Renal cortex interstitium (tissue), 11 donors: ENCODE measurements at regions not wholly inside any gene's neighbourhood (a gene's known extent, or its start where the extent isn't known, plus 50 kb on each side); places are given as distances from the start of the nearest gene placed in this dataset.
A peak's percentile ranks its signal among the peaks of the same experiment; 100 is the strongest.

Source experiments
- DNase-seq, 11 donors: peaks; one replicate each; pipeline ENCODE4 v3.0.0-alpha.2; 2013; ENCODE audit warnings: low read depth in 9 of 11, low spot score in 4 of 11; ENCODE audit errors: extremely low read depth in 1 of 11

DNA sequence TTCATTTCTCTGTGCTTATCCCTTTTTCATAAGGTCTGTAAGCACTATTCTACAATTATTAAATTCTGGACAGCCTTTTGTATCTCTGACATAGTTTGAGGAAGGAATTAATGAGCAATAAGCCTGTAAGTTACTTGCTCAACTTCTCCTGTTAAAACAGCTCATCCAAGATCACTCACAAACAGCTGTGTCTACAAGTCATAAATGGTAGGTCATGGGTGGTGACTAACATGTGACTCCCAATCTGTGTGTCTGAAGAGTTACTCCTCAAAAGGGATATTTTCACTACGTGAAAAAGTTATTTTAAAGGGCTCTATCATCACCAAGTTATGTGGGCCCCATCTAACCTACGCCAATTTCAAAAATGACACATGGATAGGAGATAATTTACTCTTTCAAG, 145.2 kb upstream of the CBLB start:
- DNase-seq = no peak

DNA sequence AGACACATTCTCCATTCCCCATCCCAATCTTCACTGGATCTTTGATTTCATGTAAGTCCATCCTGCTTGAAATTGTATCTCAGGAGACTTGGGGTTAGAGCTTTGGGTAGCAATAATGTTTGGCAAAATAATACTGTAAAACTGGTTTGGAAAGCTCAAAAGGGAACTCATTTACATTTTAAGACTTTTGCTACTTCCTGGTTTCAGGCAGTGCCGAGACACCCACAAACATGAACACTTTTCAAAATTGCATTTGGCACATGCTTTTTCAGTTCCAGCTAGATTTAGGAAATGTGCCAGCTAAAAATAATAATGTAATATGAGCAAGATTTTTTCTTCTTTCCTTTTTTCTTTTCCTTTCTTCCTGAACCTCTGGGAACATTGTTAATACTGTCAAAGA, 145.7 kb upstream of the CBLB start:
- DNase-seq = no peak

DNA sequence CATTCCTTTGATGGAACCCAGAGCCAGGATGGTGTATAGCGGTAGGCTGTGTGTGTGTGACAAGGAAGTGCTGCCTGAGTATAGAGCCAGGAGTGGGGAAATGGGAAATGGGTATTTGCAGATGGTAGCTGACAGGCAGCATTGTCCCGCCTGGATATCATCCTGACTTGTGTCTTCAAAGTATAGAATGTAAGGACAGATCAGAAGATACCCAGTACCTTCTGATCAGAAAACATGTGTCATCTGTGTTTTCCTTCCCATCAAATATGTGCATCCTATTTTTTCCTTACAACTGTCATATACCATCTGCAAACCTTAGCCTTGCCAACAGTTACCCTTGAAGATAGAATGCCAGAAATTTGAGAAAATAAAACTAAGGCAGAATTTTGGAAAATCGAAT, 146.2 kb upstream of the CBLB start:
- no peak for DNase-seq

DNA sequence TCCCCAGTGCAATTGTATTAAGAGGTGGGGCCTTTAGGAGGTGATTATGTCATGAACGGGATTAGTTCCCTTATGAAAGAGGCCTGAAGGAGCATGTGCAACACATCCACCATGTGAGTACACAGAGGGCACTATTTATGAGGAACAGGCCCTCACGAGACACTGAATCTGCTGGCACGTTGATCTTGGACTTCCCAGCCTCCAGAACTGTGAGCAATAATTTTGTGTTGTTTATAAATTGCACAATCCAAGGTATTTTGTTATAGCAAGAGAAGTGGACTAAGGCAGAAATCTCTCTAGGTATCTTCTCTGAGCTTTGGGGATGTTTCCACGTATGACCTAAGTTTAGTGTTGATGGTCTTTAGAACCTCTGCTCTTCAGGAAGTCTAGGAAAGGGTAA, 149.3 kb upstream of the CBLB start:
- DNase-seq = no peak

DNA sequence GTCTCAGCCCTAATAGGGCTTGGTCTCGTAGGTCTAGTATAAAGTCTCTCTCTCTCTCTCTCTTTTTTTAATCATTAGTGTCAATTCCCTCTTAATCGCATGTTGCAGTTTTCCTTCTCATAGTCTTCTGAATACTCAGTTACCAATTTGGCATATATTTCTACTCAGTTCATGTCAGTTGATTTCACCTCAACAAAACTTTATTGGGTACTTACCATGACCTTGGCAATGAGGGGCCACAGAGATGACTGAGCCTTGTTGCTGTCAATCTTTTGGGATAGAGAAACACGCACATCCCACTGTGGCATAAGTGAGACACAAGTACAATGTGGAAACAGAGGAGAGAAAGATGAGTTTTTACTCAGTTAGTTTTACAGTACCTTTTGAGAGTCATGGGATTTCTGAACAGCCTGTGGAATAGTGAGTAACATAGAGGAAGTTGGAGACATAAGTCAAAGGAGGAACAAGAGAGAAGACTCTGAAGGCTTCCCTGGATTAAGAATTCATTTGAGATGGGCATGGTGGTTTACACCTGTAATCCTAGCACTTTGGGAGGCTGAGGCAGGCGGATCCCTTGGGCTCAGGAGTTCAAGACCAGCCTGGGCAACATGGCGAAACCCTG, 150.2 kb upstream of the CBLB start:
- no peak for DNase-seq

DNA sequence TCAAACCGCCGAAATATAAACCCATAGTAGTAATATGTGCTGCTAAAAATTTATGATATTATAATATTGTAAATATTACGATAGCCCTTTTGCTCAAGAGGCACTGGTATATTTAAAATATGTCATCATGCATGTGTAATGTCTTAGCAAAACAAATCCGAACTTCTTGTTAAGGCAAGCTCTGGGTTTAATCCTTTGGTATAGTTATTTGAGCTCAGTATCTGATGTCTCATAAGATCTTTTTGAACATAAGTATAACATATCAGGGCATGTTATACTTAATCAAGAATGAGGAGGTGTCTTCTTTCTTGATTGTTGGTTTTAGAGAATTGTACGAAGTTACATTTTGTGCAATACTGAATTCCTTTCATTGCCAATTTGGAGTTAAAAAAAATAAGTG, 154.1 kb upstream of the CBLB start:
- no peak for DNase-seq

DNA sequence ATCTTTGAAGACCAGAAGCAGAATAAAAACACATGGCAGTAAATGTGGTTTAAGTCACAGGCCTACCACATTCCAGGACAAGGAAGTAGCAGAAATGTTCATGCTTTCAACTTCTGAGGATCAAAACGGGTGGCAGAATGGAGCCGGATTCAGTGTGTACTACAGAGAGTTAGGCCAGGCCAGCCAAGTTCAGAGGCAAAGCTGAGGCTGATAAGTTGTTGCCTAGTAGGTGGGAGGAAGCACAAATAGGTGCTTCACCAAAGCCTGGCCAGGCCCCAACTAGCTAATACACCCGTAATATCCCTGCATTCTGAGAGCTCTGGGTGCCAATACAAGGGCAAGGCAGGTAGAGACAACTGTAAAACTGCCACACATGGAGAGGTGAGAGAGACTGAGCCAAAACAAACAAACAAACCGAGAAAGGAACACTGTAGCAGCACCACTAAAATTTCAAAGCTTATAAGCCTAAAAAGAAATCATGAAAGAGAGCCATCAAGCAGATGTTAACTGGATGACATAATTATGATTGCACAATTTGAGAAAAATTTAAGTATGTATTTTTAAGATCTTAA, 156.4 kb upstream of the CBLB start:
- DNase-seq = no peak

DNA sequence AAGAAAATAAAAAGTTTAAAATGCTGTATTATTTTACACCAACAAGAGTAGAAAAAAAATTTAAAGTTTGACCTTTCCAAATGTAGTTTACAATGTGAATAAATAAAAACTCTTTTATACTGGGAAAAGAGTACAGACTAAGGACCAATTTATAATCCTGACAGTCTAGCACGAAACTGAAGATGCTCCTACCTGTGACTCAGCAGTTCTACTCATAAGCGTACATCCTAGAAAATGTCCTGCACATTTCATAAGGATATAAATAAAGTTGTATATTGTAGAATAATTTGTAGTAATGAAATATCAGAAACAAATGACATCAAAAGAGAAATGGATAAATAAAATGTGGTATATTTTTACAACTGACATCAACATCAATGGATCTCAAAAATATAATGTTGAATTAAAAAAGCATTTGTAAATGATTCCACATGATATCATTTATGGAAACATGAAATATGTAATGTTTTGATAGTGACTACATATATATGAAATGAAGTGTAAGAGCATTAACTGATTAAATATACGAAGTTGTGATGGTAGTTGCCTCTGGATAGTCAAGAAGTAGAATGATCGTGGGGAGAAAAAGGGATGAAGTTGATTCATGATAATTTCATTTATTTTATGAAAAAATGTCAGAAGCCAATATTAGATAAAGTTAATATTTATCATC, 161.3 kb upstream of the CBLB start:
- no peak for DNase-seq

DNA sequence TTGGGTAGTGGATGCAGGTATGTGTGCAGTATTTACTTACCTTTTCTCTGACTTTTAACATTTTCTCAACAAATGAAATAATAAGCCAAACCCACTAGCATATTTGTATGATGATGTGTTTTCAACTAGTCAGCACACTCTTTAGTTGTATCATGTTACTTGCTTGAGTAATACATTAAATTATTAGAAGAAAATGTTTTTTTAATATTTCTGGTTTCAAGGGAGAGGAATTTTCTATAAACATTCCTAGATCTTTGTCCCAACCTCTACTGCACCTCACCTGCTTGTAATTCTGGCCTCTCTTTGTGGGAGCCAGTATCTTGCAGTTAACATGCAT, 161.8 kb upstream of the CBLB start:
- no peak for DNase-seq

DNA sequence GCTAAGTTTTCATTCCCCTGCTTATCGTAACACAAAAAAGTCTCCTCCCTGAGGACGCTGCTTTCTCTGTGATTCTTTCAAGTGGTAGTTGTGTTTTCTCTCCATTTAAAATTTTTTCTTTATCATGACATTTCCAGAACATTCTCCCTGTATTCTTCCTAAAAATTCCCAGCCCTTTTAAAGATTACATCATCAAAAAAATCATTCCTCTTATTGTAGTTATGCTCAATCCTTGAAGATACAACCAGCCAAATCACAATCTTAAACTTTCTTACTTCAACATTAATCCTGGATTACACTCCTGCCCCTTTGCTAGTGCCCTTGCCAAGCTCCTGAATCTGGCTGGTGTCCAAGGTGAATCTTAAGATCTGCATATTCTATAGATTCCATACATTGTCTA, 163.7 kb upstream of the CBLB start:
- DNase-seq = no peak

DNA sequence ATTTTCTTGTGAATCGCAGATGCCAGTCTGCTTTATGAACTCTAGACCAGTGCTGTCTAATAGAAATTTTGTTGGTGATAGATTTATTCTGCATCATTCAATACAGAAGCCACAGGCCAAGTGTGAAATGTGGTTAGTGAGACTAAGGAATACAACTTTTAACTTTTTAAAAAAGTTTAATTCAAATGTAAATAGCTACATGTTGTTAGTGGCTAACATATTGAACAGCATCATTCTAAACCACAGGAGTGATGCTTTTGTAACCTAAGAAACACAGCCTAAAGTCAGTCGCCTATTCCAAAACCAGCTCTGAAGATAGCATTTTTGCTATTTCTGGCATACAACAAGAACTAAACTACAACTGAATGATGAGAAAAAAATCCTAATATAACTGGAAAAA, 164.8 kb upstream of the CBLB start:
- DNase-seq = no peak

DNA sequence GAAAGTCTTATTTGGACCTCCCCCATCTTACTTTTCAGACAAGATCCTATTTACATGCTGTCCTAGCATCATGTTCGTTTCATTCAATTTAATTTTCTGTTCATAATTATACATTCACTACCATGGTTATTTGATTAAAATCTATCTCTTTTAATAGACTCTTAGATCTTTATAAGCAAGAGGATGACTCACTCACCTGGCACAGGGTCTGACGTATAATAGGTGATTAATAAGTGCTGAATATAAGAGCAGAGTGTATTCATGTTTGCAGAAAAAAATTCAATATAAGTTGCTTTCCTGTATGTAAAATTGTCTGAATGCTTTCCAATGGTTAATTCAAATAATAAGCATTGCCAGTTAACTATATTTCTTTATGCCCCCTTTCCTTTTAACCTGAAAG, 165.5 kb upstream of the CBLB start:
- DNase-seq = no peak

DNA sequence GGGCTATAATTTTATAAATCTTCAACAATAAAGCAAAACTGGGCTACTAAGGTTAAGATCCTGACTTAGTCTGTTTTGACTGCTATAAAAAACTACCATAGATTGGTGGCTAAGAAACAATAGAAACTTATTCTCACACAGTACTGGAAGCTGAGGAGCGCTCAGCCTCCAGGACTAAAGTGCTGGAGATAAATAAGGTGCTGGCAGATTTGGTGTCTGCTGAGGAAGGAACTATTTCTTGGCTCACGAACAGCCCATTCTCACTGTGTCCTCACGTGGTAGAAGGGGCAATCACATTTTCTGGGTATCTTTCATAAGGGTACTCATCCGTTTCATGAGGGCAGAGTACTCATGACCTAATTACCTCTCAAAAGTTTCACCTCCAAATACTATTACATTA, 166.8 kb upstream of the CBLB start:
- no peak for DNase-seq

DNA sequence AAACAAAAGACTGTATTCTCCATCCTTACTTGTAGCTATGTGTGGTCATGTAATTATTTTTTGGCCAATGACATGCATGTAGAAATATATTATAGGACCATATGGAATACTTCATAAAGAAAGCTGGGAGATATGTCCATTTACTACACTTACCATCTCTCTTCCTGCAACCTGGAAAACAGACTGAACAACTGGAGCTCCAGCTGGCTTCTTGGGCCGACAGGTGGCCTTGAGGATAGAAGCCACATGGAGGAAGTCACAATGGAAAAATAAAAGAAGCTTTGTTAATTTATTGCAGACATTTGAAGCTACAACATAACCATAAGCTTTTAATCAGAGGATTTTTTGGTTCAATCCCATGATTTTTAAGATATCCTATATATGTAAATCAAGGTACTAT, 167.9 kb upstream of the CBLB start:
- DNase-seq = no peak

DNA sequence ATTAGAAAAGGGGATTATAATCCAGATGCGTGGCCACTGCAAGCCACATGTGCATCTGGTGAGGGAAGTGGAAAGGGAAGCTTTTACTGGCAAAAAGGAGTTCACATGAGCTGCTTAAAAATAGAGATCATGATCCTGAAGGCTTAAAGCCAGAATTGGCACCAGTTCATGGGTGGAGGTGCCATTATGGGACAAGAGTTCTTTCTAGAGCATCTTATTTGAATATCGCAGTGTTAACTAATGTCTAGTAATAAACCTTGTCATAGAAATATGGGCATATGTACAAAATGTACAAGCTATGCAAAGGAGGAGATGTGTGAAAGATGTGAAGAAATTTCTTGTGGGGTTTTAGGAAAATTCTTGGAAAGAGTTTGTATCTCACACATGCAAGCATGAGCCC, 178.4 kb upstream of the CBLB start:
- DNase-seq = no peak

DNA sequence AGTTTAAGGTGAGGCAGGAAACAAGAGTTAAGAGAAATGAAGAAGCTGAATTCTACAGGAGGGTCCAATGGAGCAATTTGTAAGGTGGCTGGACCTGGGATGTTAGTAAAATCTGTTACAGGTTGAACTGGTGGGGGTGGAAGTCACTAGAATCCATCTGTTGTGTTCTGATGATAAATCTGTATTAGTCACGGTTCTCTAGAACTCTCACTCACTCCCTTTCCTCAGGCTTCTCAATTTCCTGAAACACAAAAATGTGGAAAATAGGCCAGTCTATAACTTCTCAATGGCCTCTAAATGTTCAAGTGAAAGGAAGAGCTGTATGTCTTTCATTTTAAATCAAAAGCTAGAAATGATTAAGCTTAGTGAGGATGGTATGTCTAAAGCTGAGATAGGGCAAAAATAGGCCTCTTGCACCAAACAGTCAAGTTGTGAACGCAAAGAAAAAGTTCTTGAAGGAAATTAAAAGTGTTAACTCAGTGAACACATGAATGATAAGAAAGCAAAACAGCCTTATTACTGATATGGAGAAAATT, 180.2 kb upstream of the CBLB start:
- no peak for DNase-seq

DNA sequence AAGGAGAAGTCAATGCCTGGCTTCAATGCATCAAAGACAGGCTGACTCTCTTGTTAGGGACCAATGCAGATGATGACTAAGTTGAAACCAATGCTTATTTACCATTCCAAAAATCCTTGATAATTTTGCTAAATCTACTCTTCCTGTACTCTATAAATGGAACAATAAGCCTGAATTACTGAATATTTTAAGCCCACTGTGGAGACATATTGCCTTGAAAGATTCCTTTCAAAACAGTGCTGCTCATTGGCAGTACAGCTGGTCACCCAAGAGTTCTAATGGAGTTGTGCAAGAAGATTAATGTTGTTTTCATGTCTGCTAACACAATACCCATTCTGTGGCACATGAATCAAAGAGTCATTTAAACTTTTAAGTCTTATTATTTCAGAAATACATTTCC, 181.0 kb upstream of the CBLB start:
- DNase-seq = no peak

DNA sequence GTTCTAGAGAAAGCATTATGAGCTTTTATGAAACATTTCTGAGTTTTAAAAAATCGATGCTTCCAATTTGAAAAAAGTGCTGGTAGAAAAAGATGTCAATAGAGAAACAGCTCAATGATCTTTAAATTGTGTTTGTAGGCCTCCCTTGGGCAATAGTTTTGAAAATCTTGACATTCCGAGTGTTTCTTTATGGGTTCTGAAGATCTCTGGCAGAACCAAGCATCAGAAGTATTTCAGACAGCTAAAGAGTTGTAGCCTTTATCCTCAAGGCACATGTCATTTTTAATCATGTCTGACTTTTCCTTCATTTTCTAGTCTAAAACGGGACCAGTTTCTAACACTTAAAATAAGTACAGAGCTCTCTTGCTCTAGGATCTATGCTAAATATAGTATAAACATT, 188.1 kb upstream of the CBLB start:
- no peak for DNase-seq

DNA sequence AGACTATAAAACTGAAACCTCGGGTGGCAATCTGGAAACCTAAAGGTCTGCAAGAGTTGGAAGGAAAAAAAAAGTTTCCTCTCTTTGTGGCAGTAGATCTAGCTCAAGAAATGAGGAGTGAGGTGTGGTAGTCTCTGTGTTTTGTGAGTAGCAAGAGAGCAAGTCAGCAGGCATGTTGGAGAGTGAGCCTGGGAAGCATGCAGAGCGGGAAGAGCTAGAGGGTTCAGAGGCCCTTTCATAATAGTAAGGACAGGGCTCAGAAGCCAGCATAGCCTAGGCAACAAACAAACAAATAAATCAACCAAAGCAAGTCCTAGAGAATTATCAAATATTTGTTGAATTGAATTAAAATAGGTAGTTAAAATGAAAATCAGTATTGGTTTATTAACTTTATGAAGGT, 189.7 kb upstream of the CBLB start:
- DNase-seq = peak in 1 of 11 donors; percentile 8

DNA sequence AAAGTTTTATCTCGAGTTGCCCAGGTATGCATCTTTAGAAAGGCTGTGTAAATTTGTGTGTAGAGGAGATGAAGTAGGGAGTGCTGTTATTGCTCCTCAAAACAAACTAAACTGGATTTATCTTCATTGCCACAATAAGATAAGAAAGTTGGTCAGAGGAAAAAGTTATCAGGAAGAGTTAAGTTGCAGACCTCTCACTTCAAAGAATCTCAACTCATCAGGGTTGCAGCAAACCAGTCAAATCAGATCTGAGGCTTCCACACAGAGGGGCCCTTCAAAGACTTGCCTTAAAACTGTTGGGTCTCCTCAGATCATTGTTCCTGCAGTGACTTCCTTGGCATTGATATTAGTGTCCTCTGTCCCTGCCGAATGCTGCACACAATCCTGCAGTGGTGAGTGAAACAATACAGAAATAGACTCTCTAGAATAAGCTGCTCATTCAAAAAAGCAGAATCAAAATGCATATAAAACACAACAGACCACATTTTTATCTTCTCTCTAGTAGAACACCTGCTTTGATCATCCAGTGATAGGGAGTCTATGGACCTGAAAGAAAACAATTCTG, 191.2 kb upstream of the CBLB start:
- DNase-seq = no peak

DNA sequence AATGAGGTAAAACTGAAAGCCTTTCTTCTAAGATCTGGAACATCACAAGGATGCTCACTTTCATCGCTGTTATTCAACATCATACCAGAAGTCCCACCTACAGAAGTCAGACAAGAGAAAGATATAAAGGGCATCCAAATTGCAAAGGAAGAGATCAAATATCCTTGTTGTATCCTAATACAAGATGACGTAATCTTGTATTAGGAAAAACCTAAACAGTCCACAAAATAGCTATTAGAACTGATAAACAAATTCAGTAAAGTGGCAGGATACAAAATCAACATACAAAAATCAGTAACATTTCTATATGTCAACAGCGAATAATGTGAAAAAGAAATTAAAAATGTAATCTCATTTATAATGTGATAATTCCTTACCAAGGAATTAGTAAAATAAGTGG, 195.1 kb upstream of the CBLB start:
- DNase-seq = no peak
